ENCODE measurements at regions not wholly inside any gene's neighbourhood (a gene's known extent, or its start where the extent isn't known, plus 50 kb on each side); places are given as distances from the start of the nearest gene placed in this dataset.
A peak's percentile ranks its signal among the peaks of the same experiment; 100 is the strongest.

GRCh38 chr10:10576937-10577336, 440.7 kb upstream of the CELF2 start:
- Histone ChIP-seq H2BK5ac (ENCODE audit: low read length) (no peak overlapping the region), H3K79me2 (ENCODE audit: control insufficient read depth, insufficient read depth, low read length) (no peaks in the 10 kb centered on the region), H3K4ac (ENCODE audit: low read depth, low read length) (no peak overlapping the region), H3K27ac (ENCODE audit: low read depth, low read length) (no peak overlapping the region), H3K4me1 (ENCODE audit: control insufficient read depth, low read depth, low read length) (no peaks in the 10 kb centered on the region), H2BK120ac (ENCODE audit: low read depth, low read length) (no peak overlapping the region), H4K5ac (ENCODE audit: low read length) (no peak overlapping the region), H3K18ac (ENCODE audit: low read length) (no peak overlapping the region), H3K9ac (ENCODE audit: low read length) (no peak overlapping the region), H3K36me3 (ENCODE audit: control insufficient read depth, insufficient read depth, low read length) (no peaks in the 10 kb centered on the region), H3K56ac (ENCODE audit: low read length) (no peak overlapping the region), H3K4me2 (ENCODE audit: low read length) (no peak overlapping the region), H3K4me3 (ENCODE audit: low read length) (no peak overlapping the region), H4K8ac (ENCODE audit: low read depth, low read length) (no peak overlapping the region), H2AK5ac (ENCODE audit: low read length) (no peak overlapping the region), H3K23ac (ENCODE audit: low read length) (no peak overlapping the region), H3K79me1 (ENCODE audit: low read length) (no peaks in the 10 kb centered on the region), H2BK15ac (replicated peaks; ENCODE audit: low read depth) (no peak overlapping the region), H3K27me3 (ENCODE audit: insufficient read depth, low read length, poor library complexity) (no peaks in the 10 kb centered on the region)
- no peak for DNase-seq
- WGBS (ENCODE audit: extremely low coverage, insufficient coverage, low lambda C conversion rate), result no CpG with 5 or more reads among the region's 1 CpG

GRCh38 chr10:10579709-10580108, 438.0 kb upstream of the CELF2 start:
- no peak overlapping the region for H3K4me3 ChIP-seq (ENCODE audit: low read length)
- no peak overlapping the region for H3K9ac ChIP-seq (ENCODE audit: low read length)
- no peak overlapping the region for H3K27ac ChIP-seq (ENCODE audit: low read depth, low read length)
- H2BK120ac ChIP-seq (ENCODE audit: low read depth, low read length), result no peak overlapping the region
- H3K4me2 ChIP-seq (ENCODE audit: low read length), result no peak overlapping the region
- no CpG with 5 or more reads among the region's 1 CpG for WGBS (ENCODE audit: extremely low coverage, insufficient coverage, low lambda C conversion rate)
- no peak overlapping the region for H3K18ac ChIP-seq (ENCODE audit: low read length)
- H3K56ac ChIP-seq (ENCODE audit: low read length), result no peak overlapping the region
- no peaks in the 10 kb centered on the region for H3K79me1 ChIP-seq (ENCODE audit: low read length)
- no peak for DNase-seq
- no peaks in the 10 kb centered on the region for H3K79me2 ChIP-seq (ENCODE audit: control insufficient read depth, insufficient read depth, low read length)
- H3K27me3 ChIP-seq (ENCODE audit: insufficient read depth, low read length, poor library complexity), result no peaks in the 10 kb centered on the region
- H4K5ac ChIP-seq (ENCODE audit: low read length), result no peak overlapping the region
- no peak overlapping the region for H2BK5ac ChIP-seq (ENCODE audit: low read length)
- no peak overlapping the region for H2BK15ac ChIP-seq (replicated peaks; ENCODE audit: low read depth)
- H3K23ac ChIP-seq (ENCODE audit: low read length), result no peak overlapping the region
- no peak overlapping the region for H2AK5ac ChIP-seq (ENCODE audit: low read length)
- no peaks in the 10 kb centered on the region for H3K36me3 ChIP-seq (ENCODE audit: control insufficient read depth, insufficient read depth, low read length)
- peaks cover 4% of the 10 kb centered on the region for H3K4me1 ChIP-seq (ENCODE audit: control insufficient read depth, low read depth, low read length)
- H4K8ac ChIP-seq (ENCODE audit: low read depth, low read length), result no peak overlapping the region
- no peak overlapping the region for H3K4ac ChIP-seq (ENCODE audit: low read depth, low read length)

GRCh38 chr10:10584161-10584560, 433.5 kb upstream of the CELF2 start:
- no peak overlapping the region for H3K18ac ChIP-seq (ENCODE audit: low read length)

GRCh38 chr10:10587744-10588393, 429.8 kb upstream of the CELF2 start:
- Histone ChIP-seq H2BK15ac (replicated peaks; ENCODE audit: low read depth) (no peak overlapping the region), H3K79me1 (ENCODE audit: low read length) (no peaks in the 10 kb centered on the region), H2BK5ac (ENCODE audit: low read length) (peak overlapping the region; percentile 44), H3K27ac (ENCODE audit: low read depth, low read length) (no peak overlapping the region), H2BK120ac (ENCODE audit: low read depth, low read length) (peak overlapping the region; percentile 69), H3K36me3 (ENCODE audit: control insufficient read depth, insufficient read depth, low read length) (no peaks in the 10 kb centered on the region), H4K8ac (ENCODE audit: low read depth, low read length) (no peak overlapping the region), H3K4me2 (ENCODE audit: low read length) (no peak overlapping the region), H3K27me3 (ENCODE audit: insufficient read depth, low read length, poor library complexity) (no peaks in the 10 kb centered on the region), H3K4me3 (ENCODE audit: low read length) (no peak overlapping the region), H3K4ac (ENCODE audit: low read depth, low read length) (peak overlapping the region; percentile 5), H3K23ac (ENCODE audit: low read length) (no peak overlapping the region), H3K56ac (ENCODE audit: low read length) (no peak overlapping the region), H4K5ac (ENCODE audit: low read length) (no peak overlapping the region), H3K4me1 (ENCODE audit: control insufficient read depth, low read depth, low read length) (peaks cover 17% of the 10 kb centered on the region), H2AK5ac (ENCODE audit: low read length) (peak overlapping the region; percentile 81), H3K79me2 (ENCODE audit: control insufficient read depth, insufficient read depth, low read length) (no peaks in the 10 kb centered on the region), H3K18ac (ENCODE audit: low read length) (peak overlapping the region; percentile 1), H3K9ac (ENCODE audit: low read length) (no peak overlapping the region)
- no CpG with 5 or more reads among the region's 5 CpGs for WGBS (ENCODE audit: extremely low coverage, insufficient coverage, low lambda C conversion rate)
- peak; percentile 40 for DNase-seq

More at GRCh38 chr10:10584161-10584560, 433.5 kb upstream of the CELF2 start:
- H4K8ac ChIP-seq (ENCODE audit: low read depth, low read length), result no peak overlapping the region
- no peak overlapping the region for H3K4me2 ChIP-seq (ENCODE audit: low read length)
- no peak overlapping the region for H3K27ac ChIP-seq (ENCODE audit: low read depth, low read length)
- H2BK120ac ChIP-seq (ENCODE audit: low read depth, low read length), result no peak overlapping the region
- no peak for DNase-seq
- no peaks in the 10 kb centered on the region for H3K79me2 ChIP-seq (ENCODE audit: control insufficient read depth, insufficient read depth, low read length)
- no peaks in the 10 kb centered on the region for H3K36me3 ChIP-seq (ENCODE audit: control insufficient read depth, insufficient read depth, low read length)
- no peaks in the 10 kb centered on the region for H3K79me1 ChIP-seq (ENCODE audit: low read length)
- H3K23ac ChIP-seq (ENCODE audit: low read length), result no peak overlapping the region
- no peak overlapping the region for H3K9ac ChIP-seq (ENCODE audit: low read length)
- no CpG with 5 or more reads among the region's 5 CpGs for WGBS (ENCODE audit: extremely low coverage, insufficient coverage, low lambda C conversion rate)
- H2AK5ac ChIP-seq (ENCODE audit: low read length), result no peak overlapping the region
- H2BK15ac ChIP-seq (replicated peaks; ENCODE audit: low read depth), result no peak overlapping the region
- H2BK5ac ChIP-seq (ENCODE audit: low read length), result no peak overlapping the region
- H3K27me3 ChIP-seq (ENCODE audit: insufficient read depth, low read length, poor library complexity), result no peaks in the 10 kb centered on the region
- no peak overlapping the region for H3K4me3 ChIP-seq (ENCODE audit: low read length)
- no peak overlapping the region for H3K4ac ChIP-seq (ENCODE audit: low read depth, low read length)
- no peak overlapping the region for H3K56ac ChIP-seq (ENCODE audit: low read length)
- H3K4me1 ChIP-seq (ENCODE audit: control insufficient read depth, low read depth, low read length), result peaks cover 4% of the 10 kb centered on the region
- no peak overlapping the region for H4K5ac ChIP-seq (ENCODE audit: low read length)

DNA sequence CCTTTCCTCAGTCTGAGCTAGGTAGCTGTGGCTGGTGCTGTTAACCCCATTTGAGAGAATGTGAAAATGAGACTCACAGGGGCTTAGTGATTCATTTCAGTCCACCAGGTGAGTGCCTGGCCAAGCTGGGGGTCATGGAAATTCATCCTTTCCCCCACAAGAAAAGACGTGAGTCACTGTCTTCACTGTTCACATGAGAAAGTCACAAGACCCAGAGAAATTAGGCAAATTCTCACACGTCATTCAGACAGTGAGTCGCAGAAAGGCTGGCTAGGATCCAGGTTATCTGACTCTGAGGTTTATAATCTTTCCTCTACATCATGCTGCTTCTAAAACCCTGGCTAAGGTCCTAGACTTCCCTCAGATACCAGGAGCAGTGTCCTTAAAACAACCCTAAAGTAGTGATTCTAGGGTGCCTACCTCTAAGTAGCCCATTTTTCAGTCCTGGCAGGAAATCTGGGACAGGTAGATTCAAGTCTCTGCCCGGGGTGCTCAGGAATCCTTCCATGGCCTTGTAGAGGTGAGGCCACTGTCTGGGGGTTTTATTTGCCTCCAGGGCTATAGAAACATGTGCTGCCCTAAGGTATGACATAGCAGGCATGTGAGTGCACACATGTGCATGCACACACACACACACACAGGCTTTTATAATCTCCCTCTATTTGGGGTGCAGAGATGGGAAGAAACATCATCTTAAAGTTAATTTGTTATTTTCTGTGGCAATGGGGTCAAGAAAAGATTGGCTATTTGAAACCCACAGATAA, 427.9 kb upstream of the CELF2 start:
- H2BK15ac ChIP-seq (replicated peaks; ENCODE audit: low read depth), result no peak overlapping the region
- H3K9ac ChIP-seq (ENCODE audit: low read length), result no peak overlapping the region
- no peak overlapping the region for H3K4me3 ChIP-seq (ENCODE audit: low read length)
- no peak overlapping the region for H2BK120ac ChIP-seq (ENCODE audit: low read depth, low read length)
- peak overlapping the region; percentile 29 for H2AK5ac ChIP-seq (ENCODE audit: low read length)
- H3K79me1 ChIP-seq (ENCODE audit: low read length), result no peaks in the 10 kb centered on the region
- H4K8ac ChIP-seq (ENCODE audit: low read depth, low read length), result no peak overlapping the region
- H3K4me2 ChIP-seq (ENCODE audit: low read length), result no peak overlapping the region
- H3K56ac ChIP-seq (ENCODE audit: low read length), result peak overlapping the region; percentile 38
- peak; percentile 16 for DNase-seq
- WGBS (ENCODE audit: extremely low coverage, insufficient coverage, low lambda C conversion rate), result no CpG with 5 or more reads among the region's 4 CpGs
- H4K5ac ChIP-seq (ENCODE audit: low read length), result no peak overlapping the region
- H3K79me2 ChIP-seq (ENCODE audit: control insufficient read depth, insufficient read depth, low read length), result no peaks in the 10 kb centered on the region
- H3K27me3 ChIP-seq (ENCODE audit: insufficient read depth, low read length, poor library complexity), result no peaks in the 10 kb centered on the region
- no peak overlapping the region for H3K27ac ChIP-seq (ENCODE audit: low read depth, low read length)
- peak overlapping the region; percentile 81 for H2BK5ac ChIP-seq (ENCODE audit: low read length)
- H3K18ac ChIP-seq (ENCODE audit: low read length), result no peak overlapping the region
- H3K4me1 ChIP-seq (ENCODE audit: control insufficient read depth, low read depth, low read length), result peaks cover 17% of the 10 kb centered on the region
- H3K4ac ChIP-seq (ENCODE audit: low read depth, low read length), result no peak overlapping the region
- no peak overlapping the region for H3K23ac ChIP-seq (ENCODE audit: low read length)
- H3K36me3 ChIP-seq (ENCODE audit: control insufficient read depth, insufficient read depth, low read length), result no peaks in the 10 kb centered on the region

All from mesendoderm (in vitro differentiated cells).